K562 (cell line): ENCODE measurements at regions not wholly inside any gene's neighbourhood (a gene's known extent, or its start where the extent isn't known, plus 50 kb on each side); places are given as distances from the start of the nearest gene placed in this dataset.

Source experiments
- ATF7 ChIP-seq: fragments of 450-650 bp; IDR thresholded peaks from 2 replicates; pipeline ENCODE4 v1.7.1; 2014; ENCODE audit warnings: mild to moderate bottlenecking, moderate library complexity
- CBX3 ChIP-seq, 2 experiments: IDR thresholded peaks; 1 replicate in 1 of 2; 2 replicates in 1 of 2; pipeline ENCODE4 v1.6.1; 2012; ENCODE audit warnings: inconsistent platforms in 2 of 2, low read length in 2 of 2, borderline replicate concordance in 1 of 2, control low read depth in 1 of 2
- CREB3L1 ChIP-seq: fragments of 450-650 bp; IDR thresholded peaks from 2 replicates; pipeline ENCODE4 v1.6.1; 2014; ENCODE audit warnings: low read depth, mild to moderate bottlenecking, moderate library complexity, borderline replicate concordance
- E4F1 ChIP-seq: fragments of 250-450 bp; sonication (Bioruptor Pico); IDR thresholded peaks from 2 replicates; pipeline ENCODE4 v1.5.0; 2021; ENCODE audit warnings: mild to moderate bottlenecking, borderline replicate concordance
- GABPB2 ChIP-seq: fragments of 250-450 bp; sonication (Bioruptor Pico); conservative IDR thresholded peaks from 2 replicates; pipeline ENCODE4 v1.5.1; 2021; ENCODE audit warnings: mild to moderate bottlenecking
- HLTF ChIP-seq: fragments of 450-650 bp; IDR thresholded peaks from 2 replicates; pipeline ENCODE4 v1.6.1; 2016
- MAX ChIP-seq: sonication (generic); formaldehyde crosslinking; IDR thresholded peaks from 2 replicates; pipeline ENCODE4 v1.9.0; 2022; ENCODE audit warnings: mild to moderate bottlenecking, missing genetic modification reagents
- NR2C1 ChIP-seq, 2 experiments: fragments of 450-650 bp; IDR thresholded peaks; 2 replicates each; pipeline ENCODE4 v1.6.1; 2017; ENCODE audit warnings: mild to moderate bottlenecking in 2 of 2, antibody characterized with exemption in 1 of 2, inconsistent platforms in 1 of 2, missing compliant biosample characterization in 1 of 2, missing genetic modification characterization in 1 of 2
- PPARD ChIP-seq: fragments of 250-450 bp; sonication (Bioruptor Pico); IDR thresholded peaks from 2 replicates; pipeline ENCODE4 v1.8.0; 2022; ENCODE audit warnings: inconsistent platforms, mild to moderate bottlenecking, moderate library complexity
- RAD21 ChIP-seq, 2 experiments: fragments of 250-450 bp in 1 of 2; fragments of 450-650 bp in 1 of 2; sonication (Bioruptor Pico) in 1 of 2; formaldehyde crosslinking in 1 of 2; IDR thresholded peaks in 1 of 2; conservative IDR thresholded peaks in 1 of 2; 2 replicates each; pipeline versions ENCODE4 v1.4.0 to v1.8.0; 2020 to 2022; ENCODE audit warnings: mild to moderate bottlenecking in 2 of 2, moderate library complexity in 1 of 2
- RHOXF2B ChIP-seq: fragments of 250-450 bp; sonication (Bioruptor Pico); conservative IDR thresholded peaks from 2 replicates; pipeline ENCODE4 v1.5.1; 2021
- SOX6 ChIP-seq: fragments of 450-650 bp; IDR thresholded peaks from 2 replicates; pipeline ENCODE4 v1.6.1; 2014; ENCODE audit warnings: mild to moderate bottlenecking
- STAT6 ChIP-seq: sonication (generic); formaldehyde crosslinking; IDR thresholded peaks from 2 replicates; pipeline ENCODE4 v1.8.1; 2023; ENCODE audit warnings: mild to moderate bottlenecking, missing genetic modification reagents
- TRIM28 ChIP-seq: fragments of 450-650 bp; IDR thresholded peaks from 2 replicates; pipeline ENCODE4 v1.6.1; 2017
- ZNF561 ChIP-seq: fragments of 450-650 bp; formaldehyde crosslinking; conservative IDR thresholded peaks from 2 replicates; pipeline ENCODE4 v1.4.0; 2020; ENCODE audit warnings: mild to moderate bottlenecking, moderate library complexity
- TF ChIP-seq, protein P1 (sequence below), 2 experiments: fragments of 450-650 bp; conservative IDR thresholded peaks; 2 replicates each; pipeline ENCODE4 v1.6.1; 2017; ENCODE audit warnings: mild to moderate bottlenecking in 2 of 2, moderate library complexity in 2 of 2
- TF ChIP-seq, protein P2 (sequence below): sonication (generic); formaldehyde crosslinking; IDR thresholded peaks from 2 replicates; pipeline ENCODE4 v1.5.0; 2020; ENCODE audit warnings: missing genetic modification reagents
- TF ChIP-seq, protein P3 (sequence below): sonication (generic); formaldehyde crosslinking; IDR thresholded peaks from 2 replicates; pipeline ENCODE4 v1.8.0; 2022; ENCODE audit warnings: mild to moderate bottlenecking, missing genetic modification reagents

DNA sequence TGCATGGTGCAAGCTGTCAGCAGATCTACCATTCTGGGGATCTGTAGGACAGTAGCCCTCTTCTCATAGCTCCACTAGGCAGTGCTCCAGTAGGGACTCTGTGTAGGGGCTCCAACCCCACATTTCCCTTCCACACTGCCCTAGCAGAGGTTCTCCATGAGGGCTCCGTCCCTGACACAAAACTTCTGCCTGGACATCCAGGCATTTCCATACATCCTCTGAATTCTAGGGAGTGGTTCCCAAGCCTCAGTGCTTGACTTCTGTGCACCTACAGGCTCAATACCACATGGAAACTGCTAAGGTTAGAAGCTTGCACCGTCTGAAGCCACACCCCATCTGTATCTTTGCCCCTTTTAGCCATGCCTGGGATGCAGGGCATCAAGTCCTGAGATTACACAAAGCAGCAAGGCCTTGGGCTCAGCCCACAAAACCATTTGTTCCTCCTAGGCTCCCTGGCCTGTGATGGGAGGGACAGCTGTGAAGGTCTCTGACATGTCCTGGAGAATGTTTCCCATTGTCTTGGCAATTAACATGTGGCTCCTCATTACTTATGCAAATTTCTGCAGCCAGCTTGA is 117.0 kb upstream of the NFIA start (continued):
- TF ChIP-seq E4F1 (no peak), CBX3 (IDR thresholded peaks at IDR 0.05; ENCODE audit: borderline replicate concordance in 1 of 2, low read length in 2 of 2) (peak in 1 of 2 experiments; percentile 92; a peak in 2 of 3 replicates), ZNF561 (CRISPR knock-in tag) (no peak), RAD21 (CRISPR knock-in tag; conservative IDR thresholded peaks at IDR 0.05 in 1 of 2, IDR thresholded peaks at IDR 0.05 in 1 of 2) (no peak), SOX6 (no peak), ATF7 (no peak), HLTF (0 out of 2 replicates have a peak, but pooled peaks have one; percentile 35), TRIM28 (peak; percentile 93), STAT6 (no peak), PPARD (CRISPR knock-in tag) (no peak), MAX (CRISPR knock-in tag) (no peak), CREB3L1 (no peak), NR2C1 (IDR thresholded peaks at IDR 0.05) (no peak), NR2C1 (tag; IDR thresholded peaks at IDR 0.05) (no peak), GABPB2 (no peak), RHOXF2B (CRISPR knock-in tag) (no peak)
- TF ChIP-seq, protein P1, sequence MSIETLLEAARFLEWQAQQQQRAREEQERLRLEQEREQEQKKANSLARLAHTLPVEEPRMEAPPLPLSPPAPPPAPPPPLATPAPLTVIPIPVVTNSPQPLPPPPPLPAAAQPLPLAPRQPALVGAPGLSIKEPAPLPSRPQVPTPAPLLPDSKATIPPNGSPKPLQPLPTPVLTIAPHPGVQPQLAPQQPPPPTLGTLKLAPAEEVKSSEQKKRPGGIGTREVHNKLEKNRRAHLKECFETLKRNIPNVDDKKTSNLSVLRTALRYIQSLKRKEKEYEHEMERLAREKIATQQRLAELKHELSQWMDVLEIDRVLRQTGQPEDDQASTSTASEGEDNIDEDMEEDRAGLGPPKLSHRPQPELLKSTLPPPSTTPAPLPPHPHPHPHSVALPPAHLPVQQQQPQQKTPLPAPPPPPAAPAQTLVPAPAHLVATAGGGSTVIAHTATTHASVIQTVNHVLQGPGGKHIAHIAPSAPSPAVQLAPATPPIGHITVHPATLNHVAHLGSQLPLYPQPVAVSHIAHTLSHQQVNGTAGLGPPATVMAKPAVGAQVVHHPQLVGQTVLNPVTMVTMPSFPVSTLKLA (conservative IDR thresholded peaks at IDR 0.05), result no peak
- TF ChIP-seq, protein P2, sequence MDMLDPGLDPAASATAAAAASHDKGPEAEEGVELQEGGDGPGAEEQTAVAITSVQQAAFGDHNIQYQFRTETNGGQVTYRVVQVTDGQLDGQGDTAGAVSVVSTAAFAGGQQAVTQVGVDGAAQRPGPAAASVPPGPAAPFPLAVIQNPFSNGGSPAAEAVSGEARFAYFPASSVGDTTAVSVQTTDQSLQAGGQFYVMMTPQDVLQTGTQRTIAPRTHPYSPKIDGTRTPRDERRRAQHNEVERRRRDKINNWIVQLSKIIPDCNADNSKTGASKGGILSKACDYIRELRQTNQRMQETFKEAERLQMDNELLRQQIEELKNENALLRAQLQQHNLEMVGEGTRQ (CRISPR knock-in tag), result no peak
- TF ChIP-seq, protein P3, sequence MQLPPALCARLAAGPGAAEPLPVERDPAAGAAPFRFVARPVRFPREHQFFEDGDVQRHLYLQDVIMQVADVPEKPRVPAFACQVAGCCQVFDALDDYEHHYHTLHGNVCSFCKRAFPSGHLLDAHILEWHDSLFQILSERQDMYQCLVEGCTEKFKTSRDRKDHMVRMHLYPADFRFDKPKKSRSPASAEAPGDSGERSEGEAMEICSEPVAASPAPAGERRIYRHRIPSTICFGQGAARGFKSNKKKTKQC (CRISPR knock-in tag), result no peak
